SW 1271 (cell line): ENCODE measurements at regions not wholly inside any gene's neighbourhood (a gene's known extent, or its start where the extent isn't known, plus 50 kb on each side); places are given as distances from the start of the nearest gene placed in this dataset.
A peak's percentile ranks its signal among the peaks of the same experiment; 100 is the strongest.
"Not testable (repeated sequence)": the region's sequence is repeated elsewhere in the genome, so short reads cannot be mapped to it uniquely, and the experiment has no call there.

ENCODE experiments used
- DNase-seq, 2 experiments: peaks; one replicate each; lab custom pipeline; 2025; lab: John Stamatoyannopoulos, UW

DNA sequence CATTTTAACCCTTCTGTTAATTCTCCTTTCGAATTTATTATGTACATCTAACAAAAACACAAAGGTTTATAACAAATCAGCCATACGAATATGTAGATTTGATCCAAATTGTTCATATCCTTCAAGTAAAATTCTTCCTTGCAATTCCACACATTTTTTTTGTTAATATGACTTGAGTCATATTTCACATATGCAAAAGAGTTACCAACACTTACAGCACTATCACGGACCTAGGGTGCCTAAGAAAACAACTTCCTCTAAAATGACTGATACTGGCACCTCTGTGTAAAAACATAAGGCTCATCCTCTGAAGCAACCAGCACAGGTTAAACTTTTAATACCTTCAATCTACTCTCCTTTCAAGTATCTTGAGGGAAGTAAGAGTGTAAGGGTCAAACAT lies 451.8 kb downstream of the SEMA3D start:
- DNase-seq, result no peak

DNA sequence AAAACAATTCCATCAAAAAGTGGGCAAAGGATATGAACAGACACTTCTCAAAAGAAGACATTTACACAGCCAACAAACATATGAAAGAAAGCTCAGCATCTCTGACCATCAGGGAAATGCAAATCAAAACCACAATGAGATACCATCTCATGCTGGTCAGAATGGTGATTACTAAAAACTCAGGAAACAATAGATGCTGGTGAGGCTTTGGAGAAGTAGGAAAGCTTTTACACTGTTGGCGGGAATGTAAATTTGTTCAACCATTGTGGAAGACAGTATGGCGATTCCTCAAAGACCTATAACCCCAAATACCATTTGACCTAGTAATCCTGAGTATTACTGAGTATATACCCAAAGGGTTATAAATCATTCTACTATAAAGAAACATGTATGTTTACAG lies 452.9 kb downstream of the SEMA3D start:
- DNase-seq, result not testable (repeated sequence)

GRCh38 chr7:84730864-84731263 lies 456.0 kb downstream of the SEMA3D start:
- not testable (repeated sequence) for DNase-seq

- peak in 1 of 2 experiments; percentile 9 for DNase-seq
Measured at GRCh38 chr7:84729284-84729683, 457.6 kb downstream of the SEMA3D start.

GRCh38 chr7:84722734-84723133 lies 464.1 kb downstream of the SEMA3D start:
- DNase-seq, result no peak

DNA sequence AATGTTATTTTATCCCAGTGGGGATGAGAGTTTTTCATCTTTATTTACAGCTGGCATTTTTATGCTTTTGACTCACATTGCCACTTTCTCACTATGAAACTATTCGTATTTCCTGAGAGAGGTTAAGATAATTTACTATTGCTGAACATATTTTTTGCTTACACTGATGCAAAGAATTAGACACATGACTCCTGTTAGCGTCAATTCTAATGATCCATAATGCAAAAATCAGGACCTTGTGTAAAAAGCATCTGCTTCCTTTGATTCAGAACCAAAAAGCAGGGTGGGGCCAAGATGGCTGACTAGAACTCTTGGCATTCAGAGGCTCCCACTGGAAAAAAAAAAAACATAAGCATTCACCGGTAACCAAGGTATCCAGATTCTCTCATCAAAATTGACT lies 464.8 kb downstream of the SEMA3D start:
- no peak for DNase-seq

DNA sequence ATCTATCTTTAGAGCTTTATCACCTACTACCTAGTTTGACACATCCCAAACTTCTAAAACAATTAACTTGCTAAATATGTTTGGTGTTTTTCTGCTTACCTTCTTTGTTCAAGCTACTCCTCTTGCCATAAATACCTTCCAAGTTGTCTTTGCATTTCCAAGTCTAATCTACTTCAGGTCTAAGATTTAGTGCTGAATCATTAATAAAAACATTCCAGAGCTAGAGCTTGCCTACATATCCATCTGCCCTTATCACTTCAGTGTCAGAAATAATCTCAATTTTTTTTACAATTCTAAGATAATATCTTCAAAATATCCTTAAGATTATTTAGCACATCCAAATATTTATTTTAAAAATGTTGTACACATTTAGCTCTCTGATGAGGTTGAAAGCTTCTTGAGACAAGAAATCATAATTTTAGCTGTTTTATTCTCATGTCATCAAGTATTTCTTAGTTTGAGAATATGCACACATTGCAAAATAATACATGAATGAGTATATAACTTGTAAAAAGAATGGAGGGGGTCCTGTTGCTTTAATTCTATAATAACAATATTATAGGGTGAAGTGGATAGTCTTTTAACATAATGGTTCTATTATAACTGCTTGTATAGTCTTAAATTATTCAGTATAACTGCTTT lies 466.3 kb downstream of the SEMA3D start:
- no peak for DNase-seq

DNA sequence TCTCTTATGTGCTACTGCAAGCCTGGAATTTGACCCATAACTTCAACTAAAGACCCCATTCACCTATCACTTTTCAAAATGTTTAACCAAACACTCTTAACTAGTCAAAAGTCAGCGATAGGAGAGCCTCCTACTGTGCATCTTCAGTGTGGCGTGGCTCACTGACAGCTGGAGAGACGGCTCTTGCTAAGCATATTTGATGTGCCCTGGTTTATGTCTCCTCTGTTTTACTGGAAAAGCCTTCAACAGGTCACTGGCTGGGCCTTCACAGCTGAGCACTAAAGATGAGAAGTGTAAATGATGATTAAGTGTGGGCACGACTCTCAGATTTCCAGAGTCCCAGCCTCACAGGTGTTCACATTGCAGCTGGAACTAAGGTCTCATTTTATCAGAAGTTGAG lies 472.1 kb downstream of the SEMA3D start:
- DNase-seq, result no peak

DNA sequence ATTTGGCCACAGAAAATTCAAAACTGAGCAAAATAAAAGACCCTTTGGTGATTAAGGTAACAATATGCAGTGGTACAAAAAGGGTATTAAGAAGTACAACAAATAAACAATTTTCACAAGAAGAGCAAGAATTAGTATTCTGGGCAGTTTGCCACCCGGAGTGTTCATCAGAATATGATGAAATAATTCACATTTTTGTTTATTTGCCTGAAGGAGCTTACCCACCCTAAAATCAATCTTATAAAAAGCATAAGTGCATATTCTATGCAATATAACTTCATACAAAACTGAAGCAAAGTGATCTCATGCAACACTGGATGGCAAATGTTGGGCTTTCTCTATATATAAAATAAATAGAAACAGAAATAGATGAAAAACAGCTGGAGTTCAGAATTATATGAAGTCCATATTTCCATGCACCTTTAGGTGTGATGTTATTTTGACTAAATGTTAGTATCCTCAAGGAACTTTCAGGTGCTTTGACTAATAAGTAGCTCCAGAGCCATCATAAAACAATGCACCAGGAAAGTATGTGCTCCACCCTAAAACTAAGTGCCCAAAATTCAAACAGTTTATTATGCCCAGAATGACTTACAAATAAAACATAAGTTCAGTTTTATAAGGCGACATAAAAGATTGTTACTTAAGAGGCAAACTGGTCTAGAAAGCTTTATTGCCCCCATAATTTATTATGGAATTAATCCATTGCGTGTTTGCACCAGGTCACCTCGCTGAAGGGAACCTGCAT lies 474.3 kb downstream of the SEMA3D start:
- no peak for DNase-seq

- DNase-seq, result not testable (repeated sequence)
Measured at GRCh38 chr7:84710538-84710937, 476.3 kb downstream of the SEMA3D start.

GRCh38 chr7:84705706-84706105 lies 481.1 kb downstream of the SEMA3D start:
- DNase-seq, result no peak

DNA sequence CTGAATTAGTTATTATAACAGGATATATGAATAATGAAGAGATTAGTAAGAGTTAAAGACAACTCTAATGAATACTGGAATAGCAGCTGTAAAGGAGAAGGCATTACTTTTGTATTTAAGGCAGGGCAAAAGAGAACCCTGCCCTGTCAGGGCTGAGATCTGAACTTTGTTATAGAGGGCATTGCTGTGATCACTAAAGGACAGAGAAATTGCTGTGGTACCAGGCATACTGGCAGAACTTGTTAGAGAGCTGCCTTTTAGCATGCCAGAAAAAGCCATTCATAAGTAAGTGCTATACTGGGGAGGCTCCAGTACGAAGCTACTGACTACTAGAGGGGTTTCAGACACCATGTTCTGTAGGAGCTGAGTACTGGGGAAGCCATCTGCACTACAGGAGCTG lies 481.8 kb downstream of the SEMA3D start:
- DNase-seq, result no peak

DNA sequence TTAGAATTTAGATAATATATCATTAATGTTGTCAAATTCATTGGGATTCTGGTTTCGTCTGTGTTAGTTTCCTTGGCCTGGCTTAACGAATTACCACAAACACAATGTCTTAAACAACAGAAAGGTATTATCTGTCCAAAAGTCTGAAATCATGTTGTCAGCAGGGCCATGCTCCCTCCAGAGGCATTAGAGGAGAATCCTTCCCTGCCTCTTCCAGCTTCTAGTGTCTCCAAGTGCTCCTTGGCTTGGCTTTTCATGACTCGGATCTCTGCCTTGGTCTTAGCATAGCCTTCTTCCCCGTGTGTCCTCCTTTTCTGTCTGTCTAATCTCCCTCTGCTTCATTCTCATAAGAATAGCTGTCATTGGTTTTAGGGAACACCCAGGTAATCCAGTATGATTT lies 482.5 kb downstream of the SEMA3D start:
- DNase-seq, result peak in 1 of 2 experiments; percentile 18

- DNase-seq, result no peak
Measured at GRCh38 chr7:84701524-84702306, 485.1 kb downstream of the SEMA3D start.

DNA sequence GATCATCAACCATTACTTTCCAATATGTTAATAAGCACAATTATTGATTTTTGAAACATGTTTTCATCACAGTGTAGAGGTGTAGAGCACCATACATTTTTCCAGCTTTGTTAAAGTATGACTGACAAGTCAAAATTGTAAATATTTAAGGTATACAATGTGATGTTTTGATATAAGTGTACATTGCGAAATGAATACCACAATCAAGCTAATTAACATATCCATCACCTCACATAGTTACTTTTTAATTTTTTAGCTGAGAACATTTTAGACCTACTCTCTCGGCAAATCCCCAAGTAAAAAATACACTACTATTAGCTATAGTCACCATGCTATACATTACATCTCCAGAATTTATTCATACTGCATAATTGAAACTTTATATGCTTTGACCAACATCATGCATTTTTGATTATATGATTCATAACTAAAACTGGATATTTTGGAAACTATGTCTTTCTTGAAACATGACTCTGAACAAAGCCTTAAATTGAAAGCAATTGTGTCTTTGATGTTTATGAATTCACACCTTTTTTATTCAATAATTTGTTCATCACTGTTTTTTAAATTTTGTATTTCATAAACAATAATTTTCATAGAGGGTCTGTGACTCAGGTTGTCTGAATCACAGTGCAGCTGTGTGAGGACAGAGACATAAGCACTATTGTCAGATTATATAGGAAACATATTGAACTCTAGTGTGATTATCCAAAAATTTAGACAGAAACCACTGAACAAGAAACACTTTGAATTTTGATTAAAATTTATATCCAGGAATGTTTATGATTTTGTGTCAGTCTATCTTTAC lies 486.1 kb downstream of the SEMA3D start:
- DNase-seq, result no peak

- DNase-seq, result no peak
Measured at GRCh38 chr7:84697506-84697905, 489.4 kb downstream of the SEMA3D start.

- DNase-seq, result no peak
Measured at GRCh38 chr7:84693483-84693882, 493.4 kb downstream of the SEMA3D start.

DNA sequence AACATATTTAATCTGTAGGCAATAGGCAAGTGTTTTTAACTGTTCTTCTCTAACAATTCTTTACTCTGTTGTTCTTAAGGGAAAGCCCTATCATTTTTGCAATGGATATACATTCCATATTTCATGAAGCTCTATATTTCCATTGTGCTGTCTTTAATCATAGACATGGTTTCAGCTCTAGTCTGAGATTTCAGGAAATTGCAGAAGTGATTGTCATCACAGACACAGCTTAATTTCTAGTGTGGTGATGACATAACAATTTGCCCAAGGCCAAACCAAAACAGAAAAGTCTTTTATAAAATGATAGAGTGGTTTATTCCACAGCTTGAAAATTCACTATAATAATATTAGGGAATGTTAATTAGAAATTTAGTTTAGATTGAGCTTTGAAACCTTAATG lies 494.1 kb upstream of the SEMA3A start:
- DNase-seq, result peak in 1 of 2 experiments; percentile 6

DNA sequence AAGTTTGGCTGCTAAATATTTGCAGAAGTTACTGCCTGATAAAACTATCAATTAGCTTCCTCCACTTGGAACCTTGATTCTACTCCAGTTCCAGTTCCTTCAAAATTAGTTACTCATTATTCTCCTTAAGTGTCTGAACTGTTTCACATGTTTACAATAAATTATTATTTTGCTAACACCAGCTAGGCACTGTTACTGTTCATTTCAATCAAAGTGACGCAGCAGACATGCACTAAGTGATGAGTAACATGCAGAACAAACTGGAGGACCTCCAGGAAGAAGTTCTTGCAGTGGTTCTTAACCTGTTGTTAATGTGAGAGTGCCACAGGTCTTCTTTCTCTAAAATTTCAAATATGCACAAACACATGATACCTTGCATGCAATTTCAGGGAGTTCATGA lies 491.8 kb upstream of the SEMA3A start:
- no peak for DNase-seq

DNA sequence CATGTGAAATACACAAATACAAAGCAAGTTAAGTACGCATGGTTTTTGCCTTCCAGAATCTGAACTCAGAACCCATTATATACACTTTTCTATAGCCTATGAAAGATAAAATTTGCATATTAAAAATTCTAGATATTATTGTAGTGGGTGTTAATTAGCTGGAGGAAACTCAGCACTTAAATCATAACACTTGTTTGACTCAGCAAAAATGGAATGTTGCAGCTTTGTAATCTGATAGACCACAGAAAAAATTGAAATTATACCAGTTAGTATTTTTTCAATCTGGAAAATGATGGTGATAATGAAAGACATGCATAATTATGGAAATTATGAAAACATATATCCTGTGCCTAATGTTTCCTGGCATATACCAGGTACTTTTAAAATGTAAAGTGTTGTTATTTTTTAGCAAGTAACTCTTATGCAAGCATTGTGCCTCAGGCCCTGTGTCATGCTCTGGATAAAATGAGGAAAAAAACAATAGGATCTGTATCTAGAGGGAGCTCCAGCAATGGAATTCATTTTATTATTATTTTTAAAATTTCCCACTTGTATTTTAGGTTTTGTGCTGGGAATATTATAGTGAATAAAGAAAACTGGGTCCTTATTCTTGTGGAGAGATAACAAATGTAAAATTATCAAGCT lies 490.4 kb upstream of the SEMA3A start:
- DNase-seq, result no peak

DNA sequence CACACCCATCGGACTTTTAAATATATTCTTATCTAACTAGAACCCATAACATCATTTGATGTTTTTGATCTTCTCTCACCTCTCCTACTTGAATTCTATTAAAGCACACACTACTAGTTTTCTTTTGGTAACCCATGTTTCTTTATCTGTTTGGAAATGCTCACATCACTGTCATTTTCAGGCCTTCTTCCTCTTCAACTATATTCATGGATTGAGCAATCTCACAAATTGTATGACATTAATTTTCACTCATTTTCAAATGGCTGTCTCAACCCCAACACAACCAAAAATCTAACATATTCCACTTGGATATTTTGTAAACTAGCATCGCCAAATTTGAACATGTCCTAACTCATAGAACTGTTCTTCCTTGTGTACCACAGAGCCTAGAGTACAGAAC lies 488.0 kb upstream of the SEMA3A start:
- DNase-seq, result no peak

GRCh38 chr7:84678841-84679240 lies 484.3 kb upstream of the SEMA3A start:
- DNase-seq, result no peak
